H1 (cell line): ENCODE measurements at regions not wholly inside any gene's neighbourhood (a gene's known extent, or its start where the extent isn't known, plus 50 kb on each side); places are given as distances from the start of the nearest gene placed in this dataset.

Experiments used
- CTCF ChIA-PET: fragments of 300-600 bp; sonication (Branson Sonifier 250); formaldehyde crosslinking; loops from one replicate; lab custom pipeline; 2021; ENCODE audit not compliant: partially characterized antibody; lab: Charles Lee
- POLR2A ChIA-PET: fragments of 300-600 bp; sonication (Branson Sonifier 250); formaldehyde crosslinking; loops from one replicate; lab custom pipeline; 2021; ENCODE audit warnings: inconsistent platforms; ENCODE audit not compliant: partially characterized antibody; lab: Charles Lee
- DNase-seq, 2 experiments: peaks; one replicate each; pipeline versions ENCODE4 v3.0.0 to v3.0.0-alpha.2; 2010 to 2022; ENCODE audit warnings: low spot score in 2 of 2, low read depth in 1 of 2, mixed read lengths in 1 of 2
- FAIRE-seq: peaks from 2 replicates; lab custom pipeline; 2011; peaks lifted over from hg19 to GRCh38; lab: Jason Lieb, UNC
- H2AFZ ChIP-seq: 2 replicates; pipeline ENCODE4 v1.8.1; 2012; ENCODE audit warnings: low read length, inconsistent platforms
- H2AK5ac ChIP-seq: 2 replicates; pipeline ENCODE4 v1.6.1; 2013; ENCODE audit warnings: low read depth, low read length
- H2BK120ac ChIP-seq: replicated peaks from 2 replicates; pipeline ENCODE3; 2013; ENCODE audit warnings: low read depth, low read length, inconsistent platforms
- H2BK12ac ChIP-seq: 2 replicates; pipeline ENCODE4 v1.6.1; 2013; ENCODE audit warnings: low read depth, low read length
- H2BK15ac ChIP-seq: 2 replicates; pipeline ENCODE4 v1.6.1; 2013; ENCODE audit warnings: low read length
- H2BK20ac ChIP-seq: 2 replicates; pipeline ENCODE4 v1.6.1; 2013; ENCODE audit warnings: low read length
- H2BK5ac ChIP-seq: 2 replicates; pipeline ENCODE4 v1.6.1; 2013; ENCODE audit warnings: low read depth, low read length
- H3K14ac ChIP-seq: 2 replicates; pipeline ENCODE4 v1.6.1; 2013; ENCODE audit warnings: inconsistent platforms; ENCODE audit not compliant: insufficient read length
- H3K18ac ChIP-seq: 2 replicates; pipeline ENCODE4 v1.6.1; 2013; ENCODE audit warnings: low read length; ENCODE audit errors: extremely low read depth
- H3K23ac ChIP-seq: 2 replicates; pipeline ENCODE4 v1.6.1; 2013; ENCODE audit warnings: inconsistent platforms; ENCODE audit not compliant: insufficient read length
- H3K23me2 ChIP-seq: 2 replicates; pipeline ENCODE4 v1.6.1; 2013; ENCODE audit warnings: low read depth, low read length
- H3K27ac ChIP-seq: 2 replicates; pipeline ENCODE4 v1.6.1; 2011; ENCODE audit warnings: low read depth, low read length, inconsistent platforms
- H3K27me3 ChIP-seq, 4 experiments: replicated peaks in 1 of 4; 1 replicate in 1 of 4; 2 replicates in 3 of 4; pipeline versions ENCODE4 v1.6.1 to v1.8.1; 2011 to 2013; ENCODE audit warnings: low read length in 3 of 4, mild to moderate bottlenecking in 3 of 4, inconsistent platforms in 2 of 4, mixed read lengths in 2 of 4, moderate library complexity in 1 of 4; ENCODE audit not compliant: control insufficient read depth in 3 of 4, insufficient read depth in 3 of 4; ENCODE audit errors: extremely low read depth in 1 of 4
- H3K36me3 ChIP-seq, 4 experiments: 2 replicates each; pipeline versions ENCODE4 v1.6.1 to v1.8.1; 2011 to 2013; ENCODE audit warnings: mild to moderate bottlenecking in 4 of 4, low read length in 3 of 4, moderate library complexity in 2 of 4, control low read depth in 1 of 4, inconsistent platforms in 1 of 4; ENCODE audit not compliant: insufficient read depth in 4 of 4, control insufficient read depth in 2 of 4
- H3K4ac ChIP-seq: replicated peaks from 2 replicates; pipeline ENCODE3; 2013; ENCODE audit warnings: low read length, low read depth, mixed read lengths, inconsistent platforms; ENCODE audit not compliant: insufficient read length
- H3K4me1 ChIP-seq, 4 experiments: replicated peaks in 1 of 4; 1 replicate in 1 of 4; 2 replicates in 3 of 4; pipeline versions ENCODE4 v1.6.1 to v1.8.1; 2011 to 2013; ENCODE audit warnings: low read length in 3 of 4, inconsistent platforms in 2 of 4, mixed read lengths in 1 of 4; ENCODE audit not compliant: insufficient read depth in 4 of 4, control insufficient read depth in 3 of 4
- H3K4me2 ChIP-seq, 2 experiments: 2 replicates each; pipeline versions ENCODE4 v1.6.1 to v1.8.1; 2011 to 2013; ENCODE audit warnings: low read depth in 2 of 2, low read length in 2 of 2, control low read depth in 1 of 2, inconsistent platforms in 1 of 2, mild to moderate bottlenecking in 1 of 2; ENCODE audit not compliant: insufficient read depth in 1 of 2
- H3K4me3 ChIP-seq, 4 experiments: fragments of 200-600, 300-600 bp in 1 of 4; sonication (generic), shearing (Covaris generic), sonication (Bioruptor Twin) in 1 of 4; 2 replicates each; pipeline versions ENCODE4 v1.5.1 to v1.8.1; 2011 to 2016; ENCODE audit warnings: low read length in 4 of 4, low read depth in 3 of 4, control low read depth in 2 of 4, inconsistent platforms in 2 of 4, mild to moderate bottlenecking in 2 of 4, mixed read lengths in 1 of 4, moderate library complexity in 1 of 4; ENCODE audit not compliant: insufficient read depth in 2 of 4; ENCODE audit errors: extremely low read depth in 1 of 4
- H3K56ac ChIP-seq: replicated peaks from 2 replicates; pipeline ENCODE3; 2013; ENCODE audit warnings: low read depth, mild to moderate bottlenecking, mixed read lengths, low read length, inconsistent platforms; ENCODE audit not compliant: insufficient read length
- H3K79me1 ChIP-seq: 2 replicates; pipeline ENCODE4 v1.6.1; 2013; ENCODE audit warnings: low read depth, low read length, control low read depth
- H3K79me2 ChIP-seq, 2 experiments: 2 replicates each; pipeline versions ENCODE4 v1.6.1 to v1.8.1; 2012 to 2013; ENCODE audit warnings: low read length in 2 of 2, mild to moderate bottlenecking in 2 of 2, inconsistent platforms in 1 of 2; ENCODE audit not compliant: insufficient read depth in 2 of 2, control insufficient read depth in 1 of 2
- H3K9ac ChIP-seq, 4 experiments: replicated peaks in 1 of 4; 1 replicate in 1 of 4; 2 replicates in 3 of 4; pipeline versions ENCODE4 v1.6.1 to v1.8.1; 2011 to 2013; ENCODE audit warnings: low read depth in 3 of 4, low read length in 3 of 4, control low read depth in 2 of 4, mild to moderate bottlenecking in 2 of 4, moderate library complexity in 2 of 4, inconsistent platforms in 1 of 4; ENCODE audit errors: extremely low read depth in 1 of 4
- H3K9me3 ChIP-seq, 2 experiments: 2 replicates each; pipeline versions ENCODE4 v1.6.1 to v1.8.1; 2012 to 2013; ENCODE audit warnings: mild to moderate bottlenecking in 2 of 2, moderate library complexity in 2 of 2, control low read depth in 1 of 2, inconsistent platforms in 1 of 2, low read depth in 1 of 2, low read length in 1 of 2, mixed read lengths in 1 of 2; ENCODE audit not compliant: insufficient read depth in 2 of 2
- H4K20me1 ChIP-seq, 2 experiments: replicated peaks in 1 of 2; 2 replicates each; pipeline versions ENCODE3 to v1.8.1; 2011 to 2013; ENCODE audit warnings: inconsistent platforms in 2 of 2, low read length in 2 of 2, mild to moderate bottlenecking in 1 of 2; ENCODE audit not compliant: insufficient read depth in 2 of 2, control insufficient read depth in 1 of 2
- H4K5ac ChIP-seq: 2 replicates; pipeline ENCODE4 v1.6.1; 2013; ENCODE audit warnings: low read length, low read depth, mixed read lengths, inconsistent platforms; ENCODE audit not compliant: insufficient read length
- H4K8ac ChIP-seq: 2 replicates; pipeline ENCODE4 v1.8.0; 2013; ENCODE audit warnings: mild to moderate bottlenecking, moderate library complexity, low read length, inconsistent platforms; ENCODE audit not compliant: insufficient read depth; ENCODE audit errors: extremely low read depth
- H4K91ac ChIP-seq: replicated peaks from 2 replicates; pipeline ENCODE3; 2013; ENCODE audit warnings: low read length, mixed read lengths, inconsistent platforms; ENCODE audit not compliant: insufficient read length
- BCL11A ChIP-seq, 2 experiments: IDR thresholded peaks; one replicate each; pipeline ENCODE4 v1.6.1; 2011; ENCODE audit warnings: low read depth in 2 of 2, low read length in 2 of 2, mild to moderate bottlenecking in 2 of 2
- CHD2 ChIP-seq: IDR thresholded peaks from 2 replicates; pipeline ENCODE4 v1.6.1; 2012; ENCODE audit warnings: low read length, improper control_type of control experiment
- CTBP2 ChIP-seq: IDR thresholded peaks from 2 replicates; pipeline ENCODE4 v1.7.0; 2011; ENCODE audit warnings: borderline replicate concordance, mild to moderate bottlenecking, moderate library complexity, mixed read lengths, low read length; ENCODE audit not compliant: insufficient read depth, insufficient read length
- GTF2F1 ChIP-seq: IDR thresholded peaks from 2 replicates; pipeline ENCODE4 v1.6.1; 2012; ENCODE audit warnings: low read depth, low read length, improper control_type of control experiment, borderline replicate concordance
- JUND ChIP-seq: IDR thresholded peaks from 2 replicates; pipeline ENCODE4 v1.6.1; 2011; ENCODE audit warnings: mild to moderate bottlenecking, improper control_type of control experiment, low read length
- KDM1A ChIP-seq: fragments of 200-600, 300-600 bp; sonication (generic); IDR thresholded peaks from 2 replicates; pipeline ENCODE4 v1.7.1; 2016; ENCODE audit warnings: mild to moderate bottlenecking, low read length, borderline replicate concordance
- NRF1 ChIP-seq: IDR thresholded peaks from 2 replicates; pipeline ENCODE4 v1.6.1; 2011; ENCODE audit warnings: mild to moderate bottlenecking, low read depth, low read length, improper control_type of control experiment
- POLR2A ChIP-seq, 2 experiments: IDR thresholded peaks; 1 replicate in 1 of 2; 2 replicates in 1 of 2; pipeline ENCODE4 v1.6.1; 2011; ENCODE audit warnings: low read depth in 2 of 2, low read length in 2 of 2, mild to moderate bottlenecking in 2 of 2; ENCODE audit errors: control extremely low read depth in 1 of 2
- RBBP5 ChIP-seq: IDR thresholded peaks from 2 replicates; pipeline ENCODE4 v1.7.1; 2012; ENCODE audit warnings: low read depth, mild to moderate bottlenecking, inconsistent platforms, low read length, moderate library complexity, borderline replicate concordance
- SIN3A ChIP-seq, 2 experiments: IDR thresholded peaks in 1 of 2; conservative IDR thresholded peaks in 1 of 2; 2 replicates each; pipeline ENCODE4 v1.6.1; 2011 to 2012; ENCODE audit warnings: low read length in 2 of 2, improper control_type of control experiment in 1 of 2, low read depth in 1 of 2, mild to moderate bottlenecking in 1 of 2
- SP1 ChIP-seq: IDR thresholded peaks from 2 replicates; pipeline ENCODE4 v1.6.1; 2011; ENCODE audit warnings: low read depth, low read length
- SP2 ChIP-seq: IDR thresholded peaks from 2 replicates; pipeline ENCODE4 v1.6.1; 2012; ENCODE audit warnings: mild to moderate bottlenecking, low read length, inconsistent platforms
- SRF ChIP-seq: IDR thresholded peaks from 2 replicates; pipeline ENCODE4 v1.6.1; 2011; ENCODE audit warnings: mild to moderate bottlenecking, low read depth, low read length, moderate library complexity
- TBP ChIP-seq: IDR thresholded peaks from 2 replicates; pipeline ENCODE4 v1.6.1; 2011; ENCODE audit warnings: low read depth, low read length, improper control_type of control experiment
- TCF12 ChIP-seq: IDR thresholded peaks from 2 replicates; pipeline ENCODE4 v1.6.1; 2011; ENCODE audit warnings: low read depth, mild to moderate bottlenecking, low read length
- ZNF274 ChIP-seq: IDR thresholded peaks from 2 replicates; pipeline ENCODE4 v1.7.0; 2012; ENCODE audit warnings: low read length, borderline replicate concordance; ENCODE audit errors: extremely low read depth
- whole genome bisulfite sequencing, 2 experiments: shearing (Covaris generic) in 1 of 2; methylation state at CpG; one replicate each; pipeline versions ENCODE4 v1.1.6 to v1.1.7; 2013 to 2015; ENCODE audit warnings: low lambda C conversion rate in 2 of 2, mixed read lengths in 2 of 2, inconsistent platforms in 1 of 2, low coverage in 1 of 2, missing lambda C conversion rate in 1 of 2; ENCODE audit not compliant: insufficient replicate concordance in 2 of 2, insufficient coverage in 1 of 2, insufficient read length in 1 of 2; ENCODE audit errors: extremely low coverage in 1 of 2, missing lambda C conversion rate in 1 of 2; 5-methylcytosine and 5-hydroxymethylcytosine counted together

- DNase-seq (no peak), FAIRE-seq (no peak)
- ChIA-PET POLR2A (no interaction called here), CTCF (no interaction called here)
- no peak overlapping the region for H3K56ac ChIP-seq
- no peak overlapping the region for H2BK12ac ChIP-seq
- H3K4me3 ChIP-seq: no peak overlapping the region
- H3K23me2 ChIP-seq: no peaks in the 10 kb centered on the region
- no peak overlapping the region for H3K18ac ChIP-seq
- no peak overlapping the region for H3K14ac ChIP-seq
- no peaks in the 10 kb centered on the region for H4K20me1 ChIP-seq
- H4K5ac ChIP-seq: no peak overlapping the region
- H3K36me3 ChIP-seq: no peaks in the 10 kb centered on the region
- WGBS, 2 experiments: 92% methylated on average over 2 of the region's 2 CpGs; no CpG with 5 or more reads in 1 of the 2 experiments
- no peak overlapping the region for H2BK20ac ChIP-seq
- H3K79me1 ChIP-seq: no peaks in the 10 kb centered on the region
- H2BK15ac ChIP-seq: no peak overlapping the region
- no peaks in the 10 kb centered on the region for H3K27me3 ChIP-seq
- no peak overlapping the region for H2AFZ ChIP-seq
- H4K91ac ChIP-seq: no peak overlapping the region
- peaks cover 9 to 11% of the 10 kb centered on the region in 2 experiments; a peak in 1 of 4 replicates for H3K9me3 ChIP-seq
- no peaks in the 10 kb centered on the region for H3K79me2 ChIP-seq
- H3K4me2 ChIP-seq: no peak overlapping the region
- no peak overlapping the region for H3K9ac ChIP-seq
- no peak overlapping the region for H3K23ac ChIP-seq
- H3K4ac ChIP-seq: no peak overlapping the region
- H2AK5ac ChIP-seq: no peak overlapping the region
- H3K4me1 ChIP-seq: no peaks in the 10 kb centered on the region
- no peak overlapping the region for H3K27ac ChIP-seq
- H2BK120ac ChIP-seq: no peak overlapping the region
- no peak overlapping the region for H2BK5ac ChIP-seq
- H4K8ac ChIP-seq: no peak overlapping the region; the same call in 1 of the 2 replicates
- TF ChIP-seq SP1: no peak
- no peak for TF ChIP-seq GTF2F1
- no peak for TF ChIP-seq SP2
- TF ChIP-seq JUND: no peak
- TF ChIP-seq ZNF274: no peak
- TF ChIP-seq SRF: no peak
- no peak for TF ChIP-seq POLR2A (IDR thresholded peaks at IDR 0.05; ENCODE audit: control extremely low read depth in 1 of 2, low read depth in 2 of 2, low read length in 2 of 2)
- no peak for TF ChIP-seq TCF12
- no peak for TF ChIP-seq NRF1
- no peak for TF ChIP-seq RBBP5
- TF ChIP-seq BCL11A (IDR thresholded peaks at IDR 0.05; ENCODE audit: low read depth in 2 of 2, low read length in 2 of 2): no peak
- no peak for TF ChIP-seq TBP
- TF ChIP-seq CTBP2: no peak
- TF ChIP-seq SIN3A (conservative IDR thresholded peaks at IDR 0.05 in 1 of 2, IDR thresholded peaks at IDR 0.05 in 1 of 2; ENCODE audit: low read depth in 1 of 2, low read length in 2 of 2): no peak
- TF ChIP-seq KDM1A: no peak
- no peak for TF ChIP-seq CHD2
Observed at GRCh38 chr3:161975201-161975600, 478.6 kb downstream of the OTOL1 start.
